NCI-H1105 (cell line): ENCODE measurements at regions not wholly inside any gene's neighbourhood (a gene's known extent, or its start where the extent isn't known, plus 50 kb on each side); places are given as distances from the start of the nearest gene placed in this dataset.

ENCODE experiments used
- DNase-seq: peaks from one replicate; lab custom pipeline; 2025; lab: John Stamatoyannopoulos, UW

- DNase-seq, result no peak
Measured at GRCh38 chr10:10365676-10366075, 652.0 kb upstream of the CELF2 start.

- DNase-seq, result no peak
Measured at GRCh38 chr10:10366836-10367235, 650.8 kb upstream of the CELF2 start.

- no peak for DNase-seq
Measured at GRCh38 chr10:10367264-10367663, 650.4 kb upstream of the CELF2 start.

GRCh38 chr10:10368951-10369576 lies 648.6 kb upstream of the CELF2 start:
- DNase-seq, result no peak

- DNase-seq, result no peak
Measured at GRCh38 chr10:10385831-10386230, 631.8 kb upstream of the CELF2 start.

GRCh38 chr10:10389182-10389581 lies 628.5 kb upstream of the CELF2 start:
- no peak for DNase-seq

GRCh38 chr10:10392511-10392910 lies 625.2 kb upstream of the CELF2 start:
- no peak for DNase-seq

- no peak for DNase-seq
Measured at GRCh38 chr10:10394933-10395658, 622.6 kb upstream of the CELF2 start.

- DNase-seq, result no peak
Measured at GRCh38 chr10:10396601-10397000, 621.1 kb upstream of the CELF2 start.

- DNase-seq, result no peak
Measured at GRCh38 chr10:10397906-10398305, 619.8 kb upstream of the CELF2 start.

GRCh38 chr10:10403762-10404161 lies 613.9 kb upstream of the CELF2 start:
- no peak for DNase-seq

GRCh38 chr10:10417671-10418070 lies 600.0 kb upstream of the CELF2 start:
- no peak for DNase-seq

- no peak for DNase-seq
Measured at GRCh38 chr10:10418387-10418786, 599.3 kb upstream of the CELF2 start.

GRCh38 chr10:10421071-10421470 lies 596.6 kb upstream of the CELF2 start:
- no peak for DNase-seq

- DNase-seq, result no peak
Measured at GRCh38 chr10:10431422-10432066, 586.1 kb upstream of the CELF2 start.

- no peak for DNase-seq
Measured at GRCh38 chr10:10432296-10433035, 585.2 kb upstream of the CELF2 start.

- no peak for DNase-seq
Measured at GRCh38 chr10:10434312-10434711, 583.4 kb upstream of the CELF2 start.

- DNase-seq, result no peak
Measured at GRCh38 chr10:10437886-10438285, 579.8 kb upstream of the CELF2 start.

- DNase-seq, result no peak
Measured at GRCh38 chr10:10438335-10439100, 579.2 kb upstream of the CELF2 start.

- no peak for DNase-seq
Measured at GRCh38 chr10:10456856-10457255, 560.8 kb upstream of the CELF2 start.

GRCh38 chr10:10460451-10460850 lies 557.2 kb upstream of the CELF2 start:
- no peak for DNase-seq
